ENCODE measurements at regions not wholly inside any gene's neighbourhood (a gene's known extent, or its start where the extent isn't known, plus 50 kb on each side); places are given as distances from the start of the nearest gene placed in this dataset.
"Not testable (repeated sequence)": the region's sequence is repeated elsewhere in the genome, so short reads cannot be mapped to it uniquely, and the experiment has no call there.

DNA sequence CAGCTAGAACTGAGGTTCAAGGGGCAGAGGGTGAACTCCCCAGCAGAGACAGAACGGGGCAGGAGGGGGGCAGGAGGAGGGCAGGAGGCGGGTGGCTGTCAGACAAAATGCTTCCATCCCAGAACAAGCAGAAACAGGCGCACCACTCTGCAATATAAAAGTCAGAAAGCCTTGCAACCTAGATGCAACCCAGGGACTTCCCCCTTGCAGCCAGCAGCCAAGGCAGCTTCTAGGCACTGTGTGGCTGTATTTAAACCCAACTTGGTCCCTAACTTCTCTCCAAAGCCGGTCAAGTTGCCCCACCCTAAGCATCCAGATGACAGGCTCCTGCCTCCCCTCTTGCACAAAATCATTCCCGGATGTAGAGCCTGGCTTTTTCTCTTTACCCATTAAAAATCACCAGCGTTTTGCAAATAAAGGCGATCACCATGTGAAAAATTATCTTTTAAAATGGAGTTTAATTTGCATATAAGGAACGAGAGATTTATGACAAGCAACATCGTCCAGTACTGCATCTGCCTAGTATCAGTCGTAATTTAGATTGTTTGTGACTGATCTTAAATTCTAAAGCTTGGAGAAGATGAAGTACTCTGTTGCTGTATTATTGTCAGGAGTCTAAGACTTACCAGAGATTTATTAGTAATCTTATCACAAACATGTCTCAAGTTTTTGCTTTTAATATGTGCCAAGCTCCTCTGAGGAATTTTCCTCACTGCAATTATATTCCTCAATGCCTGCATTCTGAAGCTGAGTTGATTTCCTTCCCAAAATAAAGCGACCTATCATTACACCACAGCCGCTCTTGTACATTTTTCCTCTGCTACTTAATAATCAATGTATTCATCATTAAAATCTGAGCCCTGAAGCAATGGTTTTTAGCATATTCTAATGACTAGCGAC lies 307.1 kb upstream of the ZNF507 start:
- no peak for DNase-seq (ENCODE audit: low read depth)

DNA sequence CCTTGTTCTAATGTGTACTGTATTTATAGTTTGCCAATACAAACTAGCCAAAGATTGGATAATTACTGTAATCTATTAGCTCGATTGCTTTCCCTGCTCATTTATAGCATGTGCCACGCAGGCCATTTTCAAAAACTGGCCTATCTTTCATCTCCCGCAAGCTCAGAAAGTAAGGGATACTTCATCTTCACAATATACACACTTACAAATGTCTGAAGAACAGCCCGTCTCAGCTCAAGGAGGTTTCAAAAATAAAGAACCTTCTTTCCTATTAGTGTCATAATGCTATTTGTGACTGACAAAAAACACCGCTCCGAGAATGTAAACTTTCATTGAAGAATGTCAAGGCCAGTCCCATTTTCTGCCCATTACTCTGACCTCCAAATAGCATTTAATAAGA lies 306.4 kb upstream of the ZNF507 start:
- no peak for DNase-seq (ENCODE audit: low read depth)

DNA sequence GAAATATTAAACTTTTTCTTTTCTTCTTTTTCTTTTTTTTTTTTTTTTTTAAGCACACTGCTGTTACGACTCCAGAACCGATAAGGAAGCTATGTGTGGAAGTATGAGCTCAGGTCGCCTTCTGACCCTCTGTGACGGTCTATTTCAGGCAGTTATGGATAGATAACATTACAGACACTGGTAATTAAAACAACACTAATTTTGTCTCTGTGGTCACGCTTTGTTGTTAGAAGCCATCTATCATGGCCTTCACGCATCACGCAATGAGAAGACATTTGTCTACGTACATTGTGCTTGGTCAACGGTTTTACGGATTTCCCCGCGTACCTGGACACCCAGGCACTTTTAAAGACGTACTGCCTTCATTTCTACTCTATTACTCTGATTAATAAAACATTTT lies 306.0 kb upstream of the ZNF507 start:
- no peak for DNase-seq (ENCODE audit: low read depth)

DNA sequence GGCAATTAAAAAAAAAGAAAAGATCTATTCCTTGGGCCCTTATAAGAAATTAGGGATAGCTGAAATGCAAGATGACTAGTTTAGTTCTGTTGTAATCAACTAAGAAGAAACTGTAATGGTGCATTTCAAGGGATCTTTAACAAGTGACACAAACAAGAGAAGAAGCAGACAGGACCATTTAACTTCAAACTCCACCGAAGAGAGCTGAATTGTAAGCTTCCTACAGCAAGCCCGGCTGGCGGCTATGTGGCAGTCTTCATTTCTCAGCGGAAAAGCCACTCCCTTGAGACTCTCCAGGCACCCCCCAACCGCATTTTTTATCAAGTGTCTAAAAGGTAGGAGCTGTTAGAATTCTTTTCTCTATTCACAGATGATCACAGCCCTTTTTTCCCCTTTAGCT lies 305.2 kb upstream of the ZNF507 start:
- DNase-seq (ENCODE audit: low read depth): no peak

GRCh38 chr19:32041681-32042292 lies 303.6 kb upstream of the ZNF507 start:
- no peak for DNase-seq (ENCODE audit: low read depth)

- DNase-seq (ENCODE audit: low read depth): no peak
These were observed 297.6 kb upstream of the ZNF507 start for GRCh38 chr19:32047788-32048187.

DNA sequence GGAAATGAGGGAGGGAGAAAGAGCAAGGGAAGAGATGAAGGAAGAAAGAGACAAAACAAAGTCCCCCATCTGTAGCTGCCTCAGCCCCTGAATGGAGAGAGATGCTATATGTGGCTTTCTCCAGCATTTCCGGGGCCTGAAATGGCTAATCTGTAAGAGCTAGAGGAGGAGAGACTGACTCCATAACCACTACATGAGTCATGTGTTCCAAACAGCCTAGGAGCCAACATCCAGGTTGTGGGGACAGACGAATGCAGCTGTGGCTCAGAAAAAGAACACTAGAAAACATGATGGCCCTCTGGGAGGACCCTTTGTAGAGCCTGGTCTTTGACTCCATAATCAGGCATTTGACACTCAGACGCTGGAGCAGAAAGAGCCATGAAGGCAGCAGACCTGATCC lies 292.0 kb upstream of the ZNF507 start:
- no peak for DNase-seq (ENCODE audit: low read depth)

DNA sequence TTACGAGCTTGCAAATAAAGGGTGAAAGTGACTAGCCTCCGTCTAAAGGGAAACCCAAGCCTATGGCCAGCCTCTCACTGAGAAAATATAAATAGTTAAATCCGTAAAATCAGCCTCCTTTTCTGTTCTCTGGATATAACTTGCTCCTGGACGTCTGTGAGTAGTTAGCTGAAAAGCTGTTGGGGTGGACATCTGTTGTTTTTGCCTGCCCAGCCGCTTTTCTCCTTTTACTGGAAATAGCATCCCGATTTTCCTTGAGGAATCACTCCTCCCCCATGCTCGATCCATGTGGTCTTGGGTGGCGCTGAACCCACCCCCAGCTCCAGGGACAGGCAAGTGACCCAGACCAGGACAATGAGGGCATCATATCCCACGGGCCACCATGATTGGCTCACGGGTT lies 291.5 kb upstream of the ZNF507 start:
- DNase-seq (ENCODE audit: low read depth): no peak

GRCh38 chr19:32058131-32058530 lies 287.3 kb upstream of the ZNF507 start:
- no peak for DNase-seq (ENCODE audit: low read depth)

GRCh38 chr19:32061315-32061714 lies 284.1 kb upstream of the ZNF507 start:
- no peak for DNase-seq (ENCODE audit: low read depth)

DNA sequence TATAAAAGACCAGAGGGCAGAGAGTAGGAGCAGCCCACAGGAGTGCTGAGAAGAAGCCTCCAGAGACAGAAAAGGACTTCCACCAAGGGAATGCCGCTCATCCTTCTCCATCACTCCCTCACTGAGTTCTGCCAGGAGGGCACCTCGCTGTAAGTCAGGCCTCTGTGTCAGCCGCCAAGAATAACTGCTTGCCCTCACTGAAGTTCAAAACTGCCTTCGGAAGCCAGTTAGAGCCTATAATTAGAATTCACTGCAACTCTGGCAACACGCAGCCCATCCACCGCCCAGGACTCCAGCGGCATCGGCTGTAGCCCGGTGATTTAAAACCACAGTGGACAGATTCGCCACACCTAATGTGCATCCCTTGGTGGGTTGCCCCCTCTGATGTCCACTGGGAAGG lies 281.8 kb upstream of the ZNF507 start:
- no peak for DNase-seq (ENCODE audit: low read depth)

- DNase-seq (ENCODE audit: low read depth): no peak
These were observed 279.4 kb upstream of the ZNF507 start for GRCh38 chr19:32066056-32066455.

GRCh38 chr19:32067685-32068084 lies 277.7 kb upstream of the ZNF507 start:
- no peak for DNase-seq (ENCODE audit: low read depth)

DNA sequence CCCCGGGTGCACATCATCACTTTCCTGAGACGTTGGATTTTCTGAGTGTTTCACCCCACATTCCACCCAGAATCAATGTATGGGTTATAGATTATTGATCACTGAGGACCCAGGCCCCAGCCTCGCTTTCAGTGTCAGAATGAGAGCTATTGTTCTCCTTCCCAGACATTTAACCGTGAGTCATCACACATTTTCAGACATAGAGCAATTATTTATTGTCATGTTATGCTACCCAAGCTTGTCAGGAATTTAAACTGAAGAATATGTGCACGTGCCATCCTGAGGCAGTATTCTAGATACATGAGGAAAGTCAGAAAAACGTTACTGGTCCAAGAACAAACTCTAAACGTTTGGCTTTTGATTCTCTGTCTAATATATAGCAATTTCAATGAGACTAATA lies 276.6 kb upstream of the ZNF507 start:
- no peak for DNase-seq (ENCODE audit: low read depth)

GRCh38 chr19:32070101-32070500 lies 275.3 kb upstream of the ZNF507 start:
- DNase-seq (ENCODE audit: low read depth): no peak

GRCh38 chr19:32082028-32082427 lies 263.4 kb upstream of the ZNF507 start:
- DNase-seq (ENCODE audit: low read depth): no peak

DNA sequence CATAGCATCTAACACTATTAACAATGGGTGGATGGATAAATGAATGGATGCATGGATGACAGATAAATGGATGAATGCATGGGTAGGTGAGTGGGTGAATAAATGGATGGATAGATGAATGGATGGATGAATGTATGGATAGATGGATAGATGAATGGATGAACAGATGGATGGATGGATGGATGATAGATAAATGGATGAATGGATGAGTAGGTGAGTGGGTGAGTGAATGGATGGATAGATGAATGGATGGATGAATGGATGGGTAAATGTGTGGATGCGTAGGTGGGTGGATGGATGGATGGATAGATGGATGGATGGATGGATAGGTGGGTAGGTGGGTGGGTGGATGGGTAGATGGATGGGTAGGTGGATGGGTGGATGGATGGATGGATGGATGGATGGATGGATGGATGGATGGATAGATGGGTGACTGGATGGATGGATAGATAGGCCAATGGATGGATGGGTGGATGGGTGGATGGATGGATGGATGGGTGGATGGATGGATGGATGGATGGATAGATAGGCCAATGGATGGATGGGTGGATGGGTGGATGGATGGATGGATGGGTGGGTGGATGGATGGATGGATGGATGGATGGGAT lies 260.6 kb upstream of the ZNF507 start:
- DNase-seq (ENCODE audit: low read depth): not testable (repeated sequence)

DNA sequence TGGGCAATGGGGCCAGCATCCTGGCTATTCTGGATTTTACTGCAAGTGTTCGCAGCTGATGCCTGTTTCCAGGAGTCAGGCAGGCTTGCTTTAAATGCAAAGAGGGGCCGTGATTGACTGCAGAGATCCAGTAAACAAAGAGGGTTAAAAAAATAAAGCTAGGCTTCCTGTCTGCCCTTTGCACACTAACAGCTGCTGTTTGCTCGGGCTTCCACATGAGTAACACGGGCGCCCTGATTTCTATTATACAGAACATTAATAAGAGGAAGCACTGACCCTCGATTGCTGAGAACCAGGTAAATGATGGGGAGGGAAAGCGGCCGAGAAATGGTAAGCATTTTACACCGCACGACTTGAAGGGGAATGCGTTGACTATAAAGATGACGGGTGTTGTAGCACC lies 254.2 kb upstream of the ZNF507 start:
- no peak for DNase-seq (ENCODE audit: low read depth)

DNA sequence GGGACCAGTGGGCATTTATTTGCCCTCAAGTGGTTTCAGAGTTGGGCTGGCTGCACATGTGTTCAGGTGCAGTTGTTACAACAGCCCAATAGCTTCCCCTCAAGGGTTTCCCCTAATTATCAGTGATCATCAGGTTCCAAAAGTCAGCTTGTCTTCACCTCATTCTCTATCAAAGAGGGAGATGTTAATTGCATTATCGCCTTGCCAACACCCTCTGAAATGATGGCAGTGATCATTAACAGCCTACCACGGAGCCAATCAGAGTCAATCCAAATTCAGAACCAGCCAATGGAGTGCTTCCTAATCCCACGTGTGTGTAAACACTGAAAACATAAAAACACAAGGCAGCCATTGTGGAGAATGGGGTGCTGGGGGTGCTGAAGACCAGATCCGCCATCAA lies 248.4 kb upstream of the ZNF507 start:
- no peak for DNase-seq (ENCODE audit: low read depth)

DNA sequence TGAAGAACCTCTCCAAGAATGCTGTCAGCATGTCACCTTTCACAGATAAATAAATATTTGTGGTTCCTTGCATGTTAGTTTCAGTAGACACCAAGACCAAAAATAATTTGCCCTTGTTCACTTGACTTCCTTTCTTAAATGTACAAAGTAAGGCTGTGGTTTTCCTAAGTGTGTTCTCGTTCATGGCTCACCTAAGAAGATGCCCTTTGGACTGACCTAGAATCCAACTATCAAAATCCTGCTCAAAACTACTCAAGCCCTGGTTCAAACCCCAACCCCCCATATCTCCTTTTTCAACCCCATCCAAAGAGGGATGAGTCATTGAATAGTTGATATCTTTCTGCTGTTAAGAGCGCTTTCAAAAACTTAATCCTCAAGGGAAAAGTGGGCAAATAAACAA lies 247.8 kb upstream of the ZNF507 start:
- DNase-seq (ENCODE audit: low read depth): no peak

- DNase-seq (ENCODE audit: low read depth): no peak
These were observed 246.4 kb upstream of the ZNF507 start for GRCh38 chr19:32098968-32099367.

- no peak for DNase-seq (ENCODE audit: low read depth)
These were observed 244.2 kb upstream of the ZNF507 start for GRCh38 chr19:32101206-32101605.

DNA sequence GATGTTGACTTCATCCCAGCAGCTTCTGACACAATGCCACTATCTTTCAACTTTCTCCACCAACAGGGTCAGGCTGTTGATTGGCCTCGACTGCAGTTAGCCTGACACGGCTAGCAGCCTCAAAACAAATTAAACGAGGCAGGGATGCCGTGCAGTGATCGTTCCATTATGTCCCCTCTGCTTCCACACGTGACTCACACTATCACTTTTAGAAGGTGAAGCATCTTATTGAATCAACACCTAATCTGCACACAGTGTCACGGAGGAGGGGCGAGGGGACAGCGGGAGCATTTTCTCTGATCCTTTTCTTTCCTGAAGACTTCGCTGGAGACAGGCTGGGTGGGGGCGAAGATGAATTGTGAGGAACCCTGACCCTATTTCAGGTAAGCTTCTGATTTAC lies 241.9 kb upstream of the ZNF507 start:
- DNase-seq (ENCODE audit: low read depth): no peak

All from activated gamma-delta T cell treated with anti-CD3 and anti-CD28 coated beads, Interleukin-2, amount 50 U/mL, for 16 hours (primary cell).